HG03095 (cell line): ENCODE measurements at regions not wholly inside any gene's neighbourhood (a gene's known extent, or its start where the extent isn't known, plus 50 kb on each side); places are given as distances from the start of the nearest gene placed in this dataset.

Source experiments
- ATAC-seq: cut with Tn5 transposase; IDR thresholded peaks from one replicate; pipeline ENCODE4 v1.9.1; 2021; ENCODE audit warnings: moderate library complexity; ENCODE audit not compliant: unreplicated experiment

DNA sequence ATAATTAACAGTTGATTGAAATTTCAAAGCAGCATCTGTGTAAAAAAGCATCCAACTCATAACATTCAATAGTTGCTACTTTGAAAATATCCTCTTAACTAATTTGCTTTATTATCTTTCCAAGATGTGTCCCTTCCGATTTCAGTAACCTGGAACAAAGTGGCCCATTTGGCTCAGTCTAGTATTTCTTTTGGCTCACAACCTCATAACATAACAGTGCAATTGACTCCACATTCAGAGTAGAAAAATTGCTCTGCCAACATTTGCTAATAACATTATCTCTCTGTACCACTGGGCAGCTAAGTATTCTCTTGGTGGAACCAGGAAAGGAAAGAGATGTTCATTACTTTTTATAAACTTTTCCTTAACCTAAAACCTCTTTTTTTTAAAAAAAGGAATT is 571.1 kb upstream of the ARGLU1 start:
- ATAC-seq: no peak

DNA sequence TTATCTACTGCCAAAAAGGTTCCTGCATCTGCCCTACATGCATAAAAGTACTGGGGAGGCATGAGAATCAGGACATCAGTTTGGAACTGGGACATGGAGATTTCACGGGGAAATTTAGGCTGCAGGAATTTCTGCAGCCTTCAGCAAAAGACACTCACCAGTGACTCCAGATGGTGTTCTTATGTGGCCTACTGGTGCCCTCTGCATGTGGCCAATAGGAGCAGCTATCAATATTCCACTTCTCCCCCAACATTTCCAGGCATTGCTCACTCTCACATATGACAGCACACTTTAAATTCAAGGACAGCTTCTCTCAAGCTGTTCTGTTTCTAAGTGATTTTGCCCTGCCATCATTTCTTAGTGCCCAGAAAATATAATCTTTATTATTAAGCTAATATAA is 570.5 kb upstream of the ARGLU1 start:
- no peak for ATAC-seq

DNA sequence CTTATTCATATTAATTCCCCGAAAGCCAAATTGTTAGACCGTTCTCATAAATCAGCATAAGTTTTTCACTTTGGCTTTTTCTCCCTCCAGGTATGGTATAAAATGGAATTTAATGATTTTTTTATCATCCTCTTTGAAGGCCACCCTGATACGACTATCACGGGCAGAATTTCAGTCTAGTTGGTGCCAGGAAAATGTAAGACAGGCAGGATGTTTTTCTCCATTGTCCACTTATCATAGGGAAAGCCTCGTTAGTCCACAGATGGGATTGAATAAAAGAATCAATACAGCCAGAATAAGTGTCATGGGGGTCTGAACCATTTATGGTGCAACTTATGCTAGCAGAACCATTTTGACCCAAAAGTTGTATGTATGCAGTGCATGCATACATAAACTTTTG is 566.0 kb upstream of the ARGLU1 start:
- no peak for ATAC-seq

DNA sequence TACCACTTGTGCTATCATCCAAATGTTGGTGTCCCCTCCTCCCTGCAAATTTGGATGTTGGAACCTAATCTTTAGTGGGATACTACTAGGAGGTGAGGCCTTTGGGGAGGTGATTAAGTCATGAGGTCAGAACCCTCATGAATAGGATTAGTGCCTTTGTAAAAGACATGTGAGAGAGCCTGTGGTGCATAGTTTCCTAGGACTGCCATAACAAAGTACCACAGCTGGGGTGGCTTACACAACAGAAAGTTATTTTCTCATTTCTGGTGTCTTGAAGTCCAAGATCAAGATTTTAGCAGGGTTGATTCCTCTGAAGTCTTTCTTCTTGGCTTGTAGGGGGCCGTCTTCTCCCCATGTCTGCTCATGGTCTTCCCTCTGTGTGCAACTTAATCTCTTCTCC is 562.6 kb upstream of the ARGLU1 start:
- no peak for ATAC-seq

DNA sequence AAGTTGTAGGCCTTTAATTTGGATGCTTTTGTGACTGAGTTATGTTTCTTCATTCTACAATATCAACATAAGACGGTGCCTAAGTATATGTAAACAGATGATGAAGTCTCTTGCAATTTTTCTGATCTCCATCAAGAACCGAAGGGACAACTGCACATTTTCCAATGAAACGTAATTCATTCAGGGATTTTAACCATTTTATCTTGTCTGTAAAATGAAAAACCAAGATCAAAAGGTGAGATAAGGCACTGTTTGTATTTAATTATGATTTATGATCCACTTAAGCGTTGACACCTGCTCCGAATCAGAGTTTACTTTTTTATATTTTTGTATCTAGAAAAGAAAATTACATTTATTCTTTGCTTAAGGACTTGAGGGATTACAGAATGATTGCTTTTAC is 556.8 kb upstream of the ARGLU1 start:
- ATAC-seq: no peak

DNA sequence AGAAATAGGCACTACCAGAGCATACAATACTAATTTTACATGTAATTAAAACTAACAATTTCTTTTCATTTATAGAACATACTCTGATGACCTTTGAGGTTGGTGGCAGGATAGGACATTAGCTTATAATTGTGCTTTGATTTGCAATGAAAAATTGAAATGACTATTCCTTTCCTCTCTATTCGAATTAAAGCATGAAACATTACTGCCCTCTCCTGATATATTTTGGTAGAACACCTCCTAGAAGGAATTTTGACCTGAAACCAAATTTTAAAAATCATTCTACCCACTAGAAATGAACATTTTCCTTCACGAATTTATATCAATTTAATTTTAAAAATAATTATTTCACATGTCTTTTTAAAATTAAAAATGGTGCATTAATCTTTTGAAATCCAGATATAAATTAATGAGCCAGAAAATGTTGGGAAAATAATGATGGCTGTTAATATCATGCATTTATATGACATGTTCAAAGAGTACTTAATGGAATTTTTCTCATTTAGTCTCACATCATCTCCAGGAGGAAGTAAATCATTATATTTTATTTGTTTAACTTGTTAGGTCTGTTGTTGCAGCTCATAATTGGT is 556.3 kb upstream of the ARGLU1 start:
- ATAC-seq: no peak

DNA sequence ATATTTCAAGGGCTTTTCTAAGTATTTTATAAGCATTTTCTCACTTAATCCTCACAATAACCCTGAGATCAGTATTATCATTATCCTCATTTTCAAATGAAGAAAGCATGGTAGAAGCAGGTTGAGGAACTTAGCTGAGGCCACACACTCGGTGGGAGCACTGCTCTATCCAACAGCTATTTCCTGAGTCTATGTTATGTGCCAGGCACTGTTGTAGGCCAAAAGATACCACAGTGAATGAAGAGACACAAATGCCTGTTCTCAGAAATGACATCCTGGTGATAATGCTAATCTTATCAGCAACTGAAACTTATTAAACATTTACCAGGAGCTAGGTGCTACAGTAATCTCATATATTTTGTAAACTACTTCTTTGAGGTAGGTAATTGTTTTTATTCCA is 553.9 kb upstream of the ARGLU1 start:
- no peak for ATAC-seq

DNA sequence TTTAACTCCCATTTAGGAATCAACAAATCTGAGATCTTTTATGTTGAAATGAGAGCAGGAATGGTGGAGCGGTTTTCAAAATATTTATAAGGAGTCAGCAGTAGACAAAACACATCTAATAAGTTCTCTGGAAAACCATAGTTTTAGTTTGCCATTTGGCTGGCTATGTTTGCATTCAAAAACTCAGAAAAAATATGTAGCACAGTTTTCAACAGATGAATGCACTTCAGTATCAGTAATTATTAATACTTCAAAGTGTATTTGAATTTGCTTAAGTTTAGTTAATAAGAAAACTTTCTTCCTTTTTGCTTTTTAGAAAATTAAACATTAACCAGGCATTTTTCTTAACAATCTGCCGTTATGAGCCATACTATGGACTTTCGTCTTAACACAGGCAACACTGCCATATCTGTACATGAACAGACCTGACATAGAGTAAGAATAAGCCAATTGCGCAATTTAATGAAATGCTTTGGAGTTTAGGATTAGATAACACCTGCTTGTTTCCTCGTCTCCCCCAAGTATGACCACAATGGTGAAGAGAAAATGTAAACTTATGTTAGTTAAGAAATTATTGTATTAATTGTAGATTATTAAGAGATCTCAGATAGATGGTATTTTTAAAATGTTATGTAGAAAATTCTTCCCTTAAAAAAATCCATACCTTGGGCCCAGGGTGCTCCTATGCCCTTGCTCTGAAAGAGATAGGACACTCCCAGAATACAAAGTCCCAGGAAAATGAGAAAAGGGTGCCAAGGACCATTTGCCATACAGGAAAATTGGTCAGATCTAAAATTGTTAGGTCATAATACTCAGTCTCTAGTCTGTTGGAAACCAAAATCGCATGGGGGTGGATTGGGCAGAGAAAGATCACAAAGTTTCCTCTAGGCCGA is 552.3 kb upstream of the ARGLU1 start:
- ATAC-seq: no peak

DNA sequence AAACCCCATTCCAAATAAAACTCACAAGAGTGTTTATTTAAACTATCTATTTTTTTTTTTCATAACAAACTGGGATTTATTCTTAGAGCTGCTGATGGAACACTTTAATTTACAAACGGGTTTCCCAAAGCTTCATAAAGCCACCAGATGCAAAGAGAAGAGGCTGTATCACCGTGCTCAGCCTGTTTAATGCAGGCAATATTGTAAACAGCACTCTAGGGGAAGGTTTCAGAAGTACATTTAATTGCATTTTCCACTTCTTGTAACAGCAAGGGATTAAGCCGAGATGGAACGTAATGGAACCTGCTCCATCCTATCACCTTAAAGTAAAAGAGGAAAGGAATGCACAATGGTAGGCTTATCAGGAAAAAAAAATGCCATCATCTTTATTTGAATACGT is 550.6 kb upstream of the ARGLU1 start:
- ATAC-seq: no peak

DNA sequence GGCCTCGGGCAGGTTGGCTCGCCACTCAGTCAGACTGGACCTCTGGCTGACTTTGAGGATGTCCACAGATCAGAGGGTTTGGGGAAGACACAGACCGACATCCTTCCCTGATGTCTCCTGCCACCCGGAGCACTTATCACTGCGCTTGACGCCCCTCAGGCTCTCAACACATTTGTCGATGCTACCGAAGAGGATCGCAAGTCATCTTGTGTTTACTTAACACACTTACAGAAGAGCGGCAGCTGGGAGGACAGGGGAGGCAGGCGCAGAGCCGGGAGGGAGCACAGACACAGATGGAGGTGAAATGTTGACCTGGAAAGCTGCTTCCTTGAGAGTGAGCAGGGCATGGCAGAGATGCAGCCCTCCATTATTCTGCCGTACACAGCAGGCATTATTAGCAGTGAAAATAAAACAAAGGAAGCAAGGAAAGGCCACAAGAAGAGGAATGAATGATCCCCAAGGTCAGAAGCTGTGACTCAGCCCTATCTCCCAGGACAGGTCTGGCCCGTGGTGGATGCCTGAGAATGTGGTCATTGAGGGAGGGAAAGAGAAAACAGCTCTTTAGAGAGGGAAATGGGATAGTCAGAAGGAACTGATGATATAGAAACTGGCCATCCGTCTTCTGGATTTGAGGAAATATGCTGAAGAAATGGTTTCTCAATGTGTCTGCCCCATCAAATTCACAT is 549.5 kb upstream of the ARGLU1 start:
- ATAC-seq: no peak

DNA sequence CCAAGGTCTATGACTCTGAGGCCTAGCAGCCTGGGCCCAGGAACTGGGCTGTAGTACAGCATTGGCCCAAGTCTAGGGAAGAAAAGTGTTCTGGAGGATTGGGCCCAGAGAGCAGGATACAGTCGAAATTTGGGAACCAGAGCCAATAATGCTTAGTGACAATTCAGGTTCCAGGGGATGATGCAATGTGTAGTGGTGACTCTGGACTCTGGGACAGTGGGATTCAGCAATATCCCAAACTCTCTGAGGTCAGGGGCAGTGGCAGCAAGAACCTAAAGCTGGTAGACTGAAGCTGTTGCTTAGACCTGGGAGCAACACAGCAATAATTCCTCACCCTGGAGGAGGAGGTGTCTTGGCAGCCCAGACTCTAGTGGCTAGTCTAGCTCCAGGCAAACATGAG is 545.5 kb upstream of the ARGLU1 start:
- ATAC-seq: no peak

DNA sequence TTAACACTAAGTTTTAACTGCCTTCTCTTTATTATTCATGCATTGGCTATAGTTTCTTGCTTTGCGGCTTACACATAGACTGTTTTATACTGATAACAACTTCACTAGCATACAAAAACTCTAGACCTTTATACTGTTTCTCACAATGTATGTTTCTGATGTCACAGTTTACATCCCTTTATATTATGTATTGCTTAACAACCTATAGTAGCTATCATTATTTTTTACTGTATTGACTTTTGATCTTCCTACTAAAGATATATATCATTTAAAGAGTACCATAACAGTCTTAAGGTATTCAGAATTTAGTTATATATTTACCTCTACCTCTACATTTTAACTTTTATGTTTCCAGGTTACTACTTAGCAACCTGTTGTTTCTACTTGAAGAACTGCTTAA is 543.3 kb upstream of the ARGLU1 start:
- ATAC-seq: no peak

DNA sequence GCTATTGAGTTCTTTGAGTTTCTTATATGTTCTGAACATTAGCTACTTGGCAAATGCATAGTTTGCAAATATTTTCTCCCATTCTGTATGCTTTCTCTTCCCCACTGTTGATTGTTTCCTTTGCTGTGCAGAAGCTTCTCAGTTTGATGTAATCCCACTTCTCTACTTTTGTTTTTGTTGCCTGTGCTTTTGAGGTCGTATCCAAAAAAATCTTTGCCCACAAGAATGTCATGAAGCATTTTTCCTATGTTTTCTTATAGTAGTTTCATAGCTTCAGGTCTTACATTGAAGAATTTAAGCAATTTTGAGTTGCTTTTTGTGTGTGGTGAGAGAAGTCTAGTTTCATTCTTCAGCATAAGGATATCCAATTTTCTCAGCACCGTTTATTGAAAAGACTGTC is 536.7 kb upstream of the ARGLU1 start:
- no peak for ATAC-seq

DNA sequence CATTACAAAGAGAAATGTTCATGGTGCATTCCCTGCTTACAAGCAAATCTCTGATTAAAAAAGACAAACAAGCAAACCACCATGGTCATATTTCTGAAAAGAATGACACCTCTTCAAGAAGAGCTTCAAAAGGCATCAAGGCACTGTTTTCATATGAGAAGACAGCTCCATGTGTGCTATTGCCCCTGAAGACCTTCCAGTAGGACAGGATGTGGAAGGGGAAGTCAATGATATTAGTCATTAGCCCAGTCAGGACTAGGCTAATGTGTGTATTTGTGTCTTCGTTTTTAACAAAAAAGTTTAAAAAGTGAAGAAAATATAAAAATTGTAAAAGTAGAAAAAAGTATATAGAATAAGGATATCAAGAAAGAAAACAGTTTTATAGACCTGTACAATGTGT is 534.7 kb upstream of the ARGLU1 start:
- no peak for ATAC-seq

DNA sequence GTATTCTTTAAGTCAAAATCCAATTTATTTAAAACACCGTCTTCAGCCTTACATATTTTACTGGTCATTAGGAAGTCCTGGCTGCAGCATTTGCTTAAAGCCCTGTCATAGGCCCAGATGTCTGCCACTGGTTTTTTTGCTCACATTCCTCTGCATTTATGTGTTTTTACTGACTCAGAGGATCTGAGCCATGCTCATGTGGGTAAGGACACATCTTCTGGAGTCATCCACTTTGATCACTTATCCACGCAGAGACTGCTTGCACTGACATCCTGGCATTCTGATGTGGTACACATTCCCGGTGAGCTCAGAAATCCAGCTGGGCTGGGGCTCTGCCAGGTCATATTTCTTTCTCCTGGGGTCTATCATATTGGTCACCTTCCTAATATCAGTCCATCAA is 531.7 kb upstream of the ARGLU1 start:
- ATAC-seq: no peak

DNA sequence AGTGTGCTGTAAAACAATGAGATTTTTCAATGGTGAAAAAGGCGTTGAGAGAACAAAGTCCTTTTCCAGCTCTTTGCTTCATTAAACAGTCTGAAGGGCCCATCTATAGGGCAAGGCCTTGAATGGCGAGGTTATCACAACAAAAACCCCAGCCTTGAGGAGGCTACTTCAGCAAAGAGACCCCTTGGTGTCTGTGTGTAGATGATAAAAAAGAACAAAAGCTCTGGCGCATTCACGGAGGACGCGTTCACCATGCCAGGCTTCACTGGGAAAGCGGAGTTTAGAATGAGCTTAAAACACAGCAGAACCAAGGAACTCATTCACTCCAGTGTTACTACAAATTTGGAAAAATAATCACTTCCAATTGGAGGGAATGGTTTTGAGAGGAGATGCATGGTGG is 530.0 kb upstream of the ARGLU1 start:
- no peak for ATAC-seq

DNA sequence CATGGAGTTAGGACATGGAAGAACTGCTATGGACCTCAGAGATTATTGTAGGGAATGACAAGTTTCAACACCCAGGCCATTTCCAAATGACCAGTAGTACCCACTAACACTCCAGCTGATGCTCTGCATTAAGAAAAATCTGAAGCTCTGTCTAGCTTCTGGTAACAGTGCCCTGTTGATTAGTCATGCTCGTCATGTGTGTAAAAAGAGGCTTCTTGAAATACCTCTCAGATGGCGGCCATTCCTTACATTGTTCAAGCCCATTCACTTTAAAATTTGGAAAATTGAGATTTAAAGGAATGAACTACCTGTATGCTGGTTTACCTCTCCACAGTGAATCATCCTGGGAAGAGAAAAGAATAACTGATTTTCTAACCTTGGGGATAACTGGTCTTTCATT is 527.9 kb upstream of the ARGLU1 start:
- ATAC-seq: no peak

DNA sequence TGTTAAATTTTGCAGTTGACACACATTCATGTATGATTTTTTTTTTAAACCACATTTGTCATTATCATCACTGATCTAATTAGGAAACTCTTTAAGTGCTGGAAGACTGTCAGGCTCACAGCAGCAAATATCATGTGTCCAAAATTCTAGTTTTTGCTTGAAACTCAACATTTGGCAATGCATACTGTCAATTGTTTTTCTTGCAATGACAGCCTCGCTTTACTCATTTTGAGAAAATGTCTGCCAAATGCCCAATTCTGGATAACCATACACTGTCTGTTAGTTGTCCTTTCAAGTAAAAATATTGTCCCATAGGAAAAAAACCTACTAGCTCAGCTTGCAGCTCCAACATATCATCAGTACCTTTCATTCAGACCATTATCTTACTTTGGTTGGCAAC is 523.9 kb upstream of the ARGLU1 start:
- ATAC-seq: no peak

DNA sequence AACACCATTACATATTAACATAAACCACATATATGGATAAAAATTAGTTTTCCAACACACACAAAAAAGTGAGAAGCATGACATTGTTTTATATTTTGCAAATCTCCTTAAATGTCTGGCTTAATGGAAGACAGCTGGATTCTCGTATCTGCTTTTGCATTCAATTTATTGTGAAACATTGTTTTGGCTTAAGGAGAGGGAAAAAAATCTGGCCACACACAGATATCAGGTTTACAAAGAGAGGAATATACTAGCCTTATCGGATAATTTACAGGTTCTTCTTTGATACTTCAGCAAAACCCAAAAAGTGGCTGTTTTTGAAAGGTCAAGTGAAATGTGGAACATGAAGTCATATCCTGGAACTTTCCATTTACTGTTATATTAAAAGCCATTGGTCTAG is 523.5 kb upstream of the ARGLU1 start:
- no peak for ATAC-seq

DNA sequence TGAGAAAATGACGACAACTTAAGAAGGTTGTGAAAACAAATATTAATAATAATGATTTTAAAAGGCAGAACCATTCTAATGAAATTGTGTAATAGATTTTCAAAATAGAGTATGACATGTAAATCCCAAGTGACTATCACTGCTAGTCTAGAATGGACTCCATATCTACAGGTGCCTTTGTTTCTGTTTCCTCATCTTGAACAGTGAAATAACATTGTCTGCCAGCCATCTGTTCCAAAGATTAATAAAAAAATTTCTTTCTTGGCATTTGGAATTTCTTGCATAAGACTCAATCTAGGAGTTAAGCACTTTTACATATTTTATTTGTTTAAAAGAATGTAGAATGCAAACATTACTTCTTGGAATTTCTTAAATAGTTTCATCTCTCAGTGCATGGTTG is 520.1 kb upstream of the ARGLU1 start:
- ATAC-seq: no peak

DNA sequence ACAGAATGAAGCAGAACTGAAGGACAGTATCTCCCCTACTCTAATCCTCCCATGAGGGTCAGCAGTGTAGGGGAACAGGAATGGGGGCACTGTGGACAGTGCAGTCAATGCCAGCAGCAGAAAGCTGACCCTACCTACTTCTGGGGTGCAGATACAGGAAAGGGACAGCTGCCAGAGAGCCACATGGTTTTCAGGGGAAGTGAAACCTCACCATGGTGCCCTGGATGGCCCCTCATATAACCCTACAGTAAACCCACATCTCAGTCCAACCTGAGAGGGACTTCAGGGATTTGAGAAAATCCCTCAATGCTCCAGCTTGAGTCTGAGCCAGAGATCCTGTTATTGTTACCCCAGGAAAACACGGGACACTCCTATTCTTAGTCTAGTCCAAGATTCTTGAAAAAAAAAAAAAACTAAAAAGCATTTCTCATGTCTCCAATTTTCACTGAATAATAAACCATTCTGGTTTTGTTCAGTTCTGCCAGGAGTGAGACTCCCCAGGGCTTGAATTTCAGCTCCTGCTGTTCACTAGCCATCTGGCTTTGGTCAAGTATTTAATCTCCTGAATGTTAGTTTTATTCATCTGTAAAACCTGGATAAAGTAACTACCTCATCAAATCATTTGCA is 511.6 kb upstream of the ARGLU1 start:
- ATAC-seq: no peak
